Spinal cord (tissue), 9 donors: ENCODE measurements at regions not wholly inside any gene's neighbourhood (a gene's known extent, or its start where the extent isn't known, plus 50 kb on each side); places are given as distances from the start of the nearest gene placed in this dataset.

Experiments
- DNase-seq, 6 donors: peaks; one replicate each; pipeline versions ENCODE4 v3.0.0 to v3.0.0-alpha.2; 2013 to 2015; ENCODE audit warnings: low spot score in 6 of 6, low read depth in 4 of 6
- H3K27ac ChIP-seq: one replicate; pipeline ENCODE4 v1.5.1; 2013; ENCODE audit warnings: low read depth, low read length, control low read depth
- H3K27me3 ChIP-seq: one replicate; pipeline ENCODE4 v1.6.1; 2013; ENCODE audit warnings: low read length; ENCODE audit not compliant: control insufficient read depth, insufficient read depth
- H3K36me3 ChIP-seq: one replicate; pipeline ENCODE4 v1.6.1; 2013; ENCODE audit warnings: low read length; ENCODE audit not compliant: control insufficient read depth, insufficient read depth
- H3K4me1 ChIP-seq: one replicate; pipeline ENCODE4 v1.6.1; 2013; ENCODE audit warnings: low read length; ENCODE audit not compliant: control insufficient read depth, insufficient read depth
- H3K4me3 ChIP-seq: one replicate; pipeline ENCODE4 v1.5.1; 2013; ENCODE audit warnings: low read depth, low read length, control low read depth
- H3K9me3 ChIP-seq: one replicate; pipeline ENCODE4 v1.6.1; 2013; ENCODE audit warnings: low read length; ENCODE audit not compliant: control insufficient read depth, insufficient read depth
- WGBS: methylation state at CpG from one replicate; pipeline ENCODE4 v1.1.5; 2013; ENCODE audit warnings: missing lambda C conversion rate; ENCODE audit not compliant: insufficient coverage; 5-methylcytosine and 5-hydroxymethylcytosine counted together
- donor health status: healthy.

DNA sequence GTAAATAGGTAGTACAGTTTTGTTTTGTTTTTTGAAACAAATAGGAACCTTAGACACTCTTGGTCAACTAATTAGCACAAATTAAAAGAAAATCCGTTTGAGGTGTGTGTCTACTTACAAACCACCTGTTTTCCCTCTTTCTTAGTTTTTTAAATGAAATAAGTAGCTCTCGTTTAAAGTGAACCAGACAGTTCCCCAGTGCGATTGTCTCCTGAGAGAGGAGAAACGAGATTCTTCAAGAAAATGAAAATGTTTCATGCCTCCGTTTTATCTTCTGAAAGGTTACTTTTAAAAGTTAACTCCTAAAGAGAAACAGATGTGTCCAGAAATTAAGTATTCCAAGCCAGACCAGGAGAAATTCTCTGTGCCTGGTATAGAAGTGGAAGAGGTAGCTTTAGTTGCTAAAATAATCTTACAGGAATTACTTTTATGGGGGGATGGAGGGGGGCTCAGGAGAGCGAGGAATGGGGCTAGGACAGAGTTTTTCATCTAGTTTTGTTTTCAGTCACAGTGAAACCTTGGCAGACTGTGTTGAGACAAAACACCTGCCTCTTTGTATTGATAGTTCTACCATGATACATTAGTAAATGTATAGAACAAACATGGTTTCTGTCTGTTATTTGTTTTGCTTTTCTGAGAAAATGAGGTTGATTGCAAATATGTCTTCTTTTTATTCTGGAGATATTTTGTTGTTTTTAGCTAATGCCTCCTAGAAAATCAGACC lies 155.1 kb upstream of the CNTN4 start:
- no peak overlapping the region for H3K27ac ChIP-seq
- no peaks in the 10 kb centered on the region for H3K9me3 ChIP-seq
- no peak overlapping the region for H3K4me3 ChIP-seq
- 75% methylated on average over 2 of the region's 6 CpGs for WGBS
- no peaks in the 10 kb centered on the region for H3K36me3 ChIP-seq
- no peak for DNase-seq
- no peaks in the 10 kb centered on the region for H3K27me3 ChIP-seq
- H3K4me1 ChIP-seq: no peaks in the 10 kb centered on the region

- no peak for DNase-seq
- no peaks in the 10 kb centered on the region for H3K9me3 ChIP-seq
- H3K27me3 ChIP-seq: no peaks in the 10 kb centered on the region
These were observed 153.0 kb upstream of the CNTN4 start for GRCh38 chr3:1945698-1946097.

DNA sequence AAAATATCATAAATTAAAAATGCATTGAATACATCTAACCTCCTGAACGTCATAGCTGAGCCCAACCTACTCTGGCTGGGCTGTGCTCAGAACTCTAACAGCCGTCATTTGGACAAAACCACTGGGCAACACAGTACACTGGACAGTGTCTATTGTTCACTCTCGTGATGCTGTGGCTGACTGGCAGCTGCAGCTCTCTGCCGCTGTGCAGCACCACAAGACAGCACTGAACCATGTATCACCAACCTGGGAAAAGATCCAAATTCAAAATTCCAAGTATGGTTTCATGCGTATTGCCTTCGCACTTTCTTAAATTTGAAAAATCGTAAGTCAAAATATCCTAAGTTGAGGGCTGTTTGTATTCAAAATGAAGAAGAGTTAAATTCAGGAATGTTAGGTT lies 145.1 kb upstream of the CNTN4 start:
- no peaks in the 10 kb centered on the region for H3K27me3 ChIP-seq
- no peaks in the 10 kb centered on the region for H3K4me1 ChIP-seq
- no peak overlapping the region for H3K4me3 ChIP-seq
- no peaks in the 10 kb centered on the region for H3K36me3 ChIP-seq
- H3K9me3 ChIP-seq: no peaks in the 10 kb centered on the region
- WGBS: 51% methylated on average over 3 of the region's 7 CpGs
- DNase-seq: peak in 1 of 6 donors; percentile 47
- H3K27ac ChIP-seq: no peak overlapping the region

More at GRCh38 chr3:1945698-1946097, 153.0 kb upstream of the CNTN4 start:
- Histone ChIP-seq H3K27ac (no peak overlapping the region), H3K4me3 (no peak overlapping the region), H3K36me3 (no peaks in the 10 kb centered on the region), H3K4me1 (no peaks in the 10 kb centered on the region)

DNA sequence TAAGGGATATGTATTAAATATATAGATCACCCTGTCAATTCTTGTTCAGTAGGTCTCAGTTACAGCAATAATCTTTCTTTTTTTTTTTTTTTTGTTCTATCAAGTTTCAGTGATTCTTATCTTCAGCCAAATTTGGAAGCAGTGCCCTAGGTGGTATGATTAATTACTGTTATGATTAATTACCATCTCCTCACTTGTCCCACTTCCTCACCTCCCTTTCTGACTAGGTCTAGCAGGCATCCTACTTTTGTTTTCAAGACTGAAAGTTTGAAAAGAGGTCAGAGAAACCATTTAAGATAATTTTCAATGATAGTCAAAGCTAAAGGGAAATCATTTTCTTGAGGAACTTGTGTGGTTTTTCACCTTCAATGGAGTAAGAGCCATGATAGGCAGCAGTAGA lies 144.0 kb upstream of the CNTN4 start:
- Histone ChIP-seq H3K27ac (no peak overlapping the region), H3K36me3 (no peaks in the 10 kb centered on the region), H3K4me3 (no peak overlapping the region), H3K27me3 (no peaks in the 10 kb centered on the region), H3K4me1 (no peaks in the 10 kb centered on the region), H3K9me3 (no peaks in the 10 kb centered on the region)
- no peak for DNase-seq

- no peaks in the 10 kb centered on the region for H3K4me1 ChIP-seq
- H3K4me3 ChIP-seq: no peak overlapping the region
- no peak for DNase-seq
- H3K36me3 ChIP-seq: no peaks in the 10 kb centered on the region
- H3K9me3 ChIP-seq: no peaks in the 10 kb centered on the region
- no peak overlapping the region for H3K27ac ChIP-seq
- no peaks in the 10 kb centered on the region for H3K27me3 ChIP-seq
- no CpG with 5 or more reads among the region's 1 CpG for WGBS
These were observed 143.5 kb upstream of the CNTN4 start for GRCh38 chr3:1955170-1955569.

GRCh38 chr3:1955750-1956149 lies 142.9 kb upstream of the CNTN4 start:
- H3K4me3 ChIP-seq: no peak overlapping the region
- no peaks in the 10 kb centered on the region for H3K27me3 ChIP-seq
- DNase-seq: no peak
- H3K4me1 ChIP-seq: no peaks in the 10 kb centered on the region
- H3K27ac ChIP-seq: no peak overlapping the region
- no peaks in the 10 kb centered on the region for H3K36me3 ChIP-seq
- H3K9me3 ChIP-seq: no peaks in the 10 kb centered on the region
- 83% methylated on average over 1 of the region's 3 CpGs for whole genome bisulfite sequencing

DNA sequence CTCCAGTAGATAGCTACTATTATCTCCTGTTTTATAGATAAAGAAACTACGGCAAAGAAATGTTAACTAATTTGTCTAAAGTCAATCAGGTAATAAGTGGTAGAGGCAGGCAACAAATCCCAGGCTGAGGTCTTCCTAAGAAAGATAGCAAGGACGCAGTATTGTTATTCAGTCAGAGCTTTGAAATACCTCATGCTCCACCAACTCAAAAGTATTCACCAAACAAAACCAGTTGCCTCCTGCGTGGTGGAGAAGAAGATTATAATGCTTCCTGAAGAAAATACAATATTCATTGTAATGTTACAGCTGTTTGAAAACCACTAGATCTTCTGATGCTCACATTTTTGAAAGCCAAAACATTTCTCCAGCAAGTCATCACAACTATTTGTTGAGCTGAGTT lies 138.2 kb upstream of the CNTN4 start:
- no peak overlapping the region for H3K4me3 ChIP-seq
- no peaks in the 10 kb centered on the region for H3K36me3 ChIP-seq
- no peak for DNase-seq
- no peak overlapping the region for H3K27ac ChIP-seq
- H3K9me3 ChIP-seq: no peaks in the 10 kb centered on the region
- no peaks in the 10 kb centered on the region for H3K27me3 ChIP-seq
- no CpG with 5 or more reads among the region's 3 CpGs for WGBS
- no peaks in the 10 kb centered on the region for H3K4me1 ChIP-seq

GRCh38 chr3:1962396-1963088 lies 136.1 kb upstream of the CNTN4 start:
- peak in 1 of 6 donors; percentile 57 for DNase-seq
- Histone ChIP-seq H3K4me3 (no peak overlapping the region), H3K36me3 (no peaks in the 10 kb centered on the region), H3K4me1 (no peaks in the 10 kb centered on the region), H3K27ac (no peak overlapping the region), H3K27me3 (no peaks in the 10 kb centered on the region), H3K9me3 (no peaks in the 10 kb centered on the region)
- 57% methylated on average over 1 of the region's 8 CpGs for WGBS

- Histone ChIP-seq H3K27me3 (no peaks in the 10 kb centered on the region), H3K9me3 (no peaks in the 10 kb centered on the region), H3K4me3 (no peak overlapping the region), H3K36me3 (no peaks in the 10 kb centered on the region), H3K27ac (no peak overlapping the region), H3K4me1 (no peaks in the 10 kb centered on the region)
- WGBS: no CpG with 5 or more reads among the region's 3 CpGs
- no peak for DNase-seq
These were observed 134.8 kb upstream of the CNTN4 start for GRCh38 chr3:1963896-1964295.

GRCh38 chr3:1967525-1967924 lies 131.1 kb upstream of the CNTN4 start:
- no CpG with 5 or more reads among the region's 2 CpGs for WGBS

More at GRCh38 chr3:1967525-1967924, 131.1 kb upstream of the CNTN4 start:
- H3K4me1 ChIP-seq: no peaks in the 10 kb centered on the region
- no peaks in the 10 kb centered on the region for H3K9me3 ChIP-seq
- H3K4me3 ChIP-seq: no peak overlapping the region
- no peaks in the 10 kb centered on the region for H3K36me3 ChIP-seq
- H3K27me3 ChIP-seq: no peaks in the 10 kb centered on the region
- H3K27ac ChIP-seq: no peak overlapping the region
- no peak for DNase-seq
